ENCODE measurements at regions not wholly inside any gene's neighbourhood (a gene's known extent, or its start where the extent isn't known, plus 50 kb on each side); places are given as distances from the start of the nearest gene placed in this dataset.

GRCh38 chr7:54827734-54828133 is 68.7 kb upstream of the SEC61G start:
- no peak for TF ChIP-seq ESRRA (IDR thresholded peaks at IDR 0.05; ENCODE audit: low read length)
- TF ChIP-seq REST (IDR thresholded peaks at IDR 0.05; ENCODE audit: low read depth, low read length), result no peak
- TF ChIP-seq CTCF (IDR thresholded peaks at IDR 0.05 in 2 of 3, conservative IDR thresholded peaks at IDR 0.05 in 1 of 3; ENCODE audit: control insufficient read depth in 2 of 3, extremely low read depth in 1 of 3, insufficient read depth in 1 of 3, low read depth in 3 of 3, low read length in 3 of 3), result no peak
- TF ChIP-seq FOS (IDR thresholded peaks at IDR 0.05; ENCODE audit: borderline replicate concordance, extremely low read depth, insufficient read length), result no peak
- no peak for TF ChIP-seq SUZ12 (IDR thresholded peaks at IDR 0.05; ENCODE audit: unreplicated experiment)
- no peak for TF ChIP-seq RAD21 (IDR thresholded peaks at IDR 0.05; ENCODE audit: insufficient read depth, low read depth, low read length)
